Suprapubic skin (tissue), 3 donors: ENCODE measurements at regions not wholly inside any gene's neighbourhood (a gene's known extent, or its start where the extent isn't known, plus 50 kb on each side); places are given as distances from the start of the nearest gene placed in this dataset.

Experiments
- POLR2AphosphoS5 ChIP-seq, 3 donors: sonication (generic); formaldehyde crosslinking; IDR thresholded peaks; one replicate each; pipeline ENCODE4 v1.6.1; 2017; ENCODE audit warnings: antibody characterized with exemption in 3 of 3
- TF ChIP-seq, protein P1 (sequence below), 2 donors: fragments of 200-600 bp in 1 of 2; fragments of 450-650 bp in 1 of 2; sonication (generic) in 1 of 2; IDR thresholded peaks; one replicate each; pipeline ENCODE4 v1.5.1; 2016 to 2019; ENCODE audit warnings: antibody characterized with exemption in 2 of 2, mild to moderate bottlenecking in 1 of 2, moderate library complexity in 1 of 2

DNA sequence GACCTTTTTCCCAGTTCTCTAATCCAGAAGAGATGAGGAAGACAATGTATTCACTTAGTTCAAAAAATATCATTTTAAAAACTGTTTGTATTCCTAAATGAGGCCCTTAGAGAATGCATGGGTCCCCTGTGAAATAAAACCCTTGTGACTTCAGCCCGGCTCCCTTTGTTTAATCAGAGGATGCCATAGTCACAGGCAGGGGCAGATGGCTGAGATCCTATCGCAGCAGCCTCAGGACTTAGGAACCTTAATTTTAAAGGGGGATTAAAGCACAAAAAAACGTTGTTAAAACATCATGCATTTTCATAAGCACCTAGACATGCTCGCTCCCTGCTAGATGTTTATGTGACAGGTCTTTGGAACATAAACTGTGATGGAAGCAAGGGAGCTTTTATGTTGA lies 176.6 kb downstream of the IL20RB start:
- TF ChIP-seq, protein P1, sequence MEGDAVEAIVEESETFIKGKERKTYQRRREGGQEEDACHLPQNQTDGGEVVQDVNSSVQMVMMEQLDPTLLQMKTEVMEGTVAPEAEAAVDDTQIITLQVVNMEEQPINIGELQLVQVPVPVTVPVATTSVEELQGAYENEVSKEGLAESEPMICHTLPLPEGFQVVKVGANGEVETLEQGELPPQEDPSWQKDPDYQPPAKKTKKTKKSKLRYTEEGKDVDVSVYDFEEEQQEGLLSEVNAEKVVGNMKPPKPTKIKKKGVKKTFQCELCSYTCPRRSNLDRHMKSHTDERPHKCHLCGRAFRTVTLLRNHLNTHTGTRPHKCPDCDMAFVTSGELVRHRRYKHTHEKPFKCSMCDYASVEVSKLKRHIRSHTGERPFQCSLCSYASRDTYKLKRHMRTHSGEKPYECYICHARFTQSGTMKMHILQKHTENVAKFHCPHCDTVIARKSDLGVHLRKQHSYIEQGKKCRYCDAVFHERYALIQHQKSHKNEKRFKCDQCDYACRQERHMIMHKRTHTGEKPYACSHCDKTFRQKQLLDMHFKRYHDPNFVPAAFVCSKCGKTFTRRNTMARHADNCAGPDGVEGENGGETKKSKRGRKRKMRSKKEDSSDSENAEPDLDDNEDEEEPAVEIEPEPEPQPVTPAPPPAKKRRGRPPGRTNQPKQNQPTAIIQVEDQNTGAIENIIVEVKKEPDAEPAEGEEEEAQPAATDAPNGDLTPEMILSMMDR (IDR thresholded peaks at IDR 0.05) = no peak
- TF ChIP-seq POLR2AphosphoS5 (IDR thresholded peaks at IDR 0.05) = no peak
